ENCODE measurements at regions not wholly inside any gene's neighbourhood (a gene's known extent, or its start where the extent isn't known, plus 50 kb on each side); places are given as distances from the start of the nearest gene placed in this dataset.

DNA sequence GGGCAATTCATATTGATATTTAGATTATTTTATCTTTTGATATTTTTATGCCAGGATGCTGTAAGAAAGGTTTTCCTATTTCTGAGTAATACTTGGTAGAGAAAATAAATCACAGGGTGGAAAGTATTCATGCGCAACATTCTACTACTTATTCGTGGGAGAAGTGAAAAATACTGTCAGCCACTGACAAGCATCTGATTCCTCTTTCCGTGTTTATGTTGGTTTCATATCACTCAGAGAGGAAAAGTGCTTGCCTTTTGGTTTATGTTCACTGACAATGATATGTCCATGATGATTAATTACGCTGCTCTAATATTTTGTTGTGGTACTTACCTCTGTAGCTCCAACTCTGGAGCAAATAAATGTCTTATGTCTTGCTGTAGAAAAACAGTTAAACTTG, 429.4 kb downstream of the EDEM1 start:
- DNase-seq (ENCODE audit: low read depth, low spot score): no peak

DNA sequence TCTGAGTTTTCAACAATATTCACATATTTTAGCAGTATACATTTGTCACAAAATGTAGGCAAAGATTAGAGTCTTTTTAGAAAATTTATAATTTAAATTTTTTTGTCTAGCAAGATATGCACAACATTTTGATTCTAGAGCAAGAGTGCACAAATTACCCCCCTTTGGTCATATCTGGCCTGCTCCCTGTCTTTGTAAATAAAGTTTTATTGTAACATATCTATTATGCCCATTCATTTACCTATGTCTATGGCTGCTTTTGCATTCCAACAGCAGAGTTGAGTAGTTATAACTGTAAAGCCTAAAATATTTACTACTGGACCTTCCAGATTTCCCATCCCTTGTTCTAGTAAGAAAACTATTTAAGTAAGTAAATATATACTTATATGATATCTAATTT, 430.7 kb downstream of the EDEM1 start:
- DNase-seq (ENCODE audit: low read depth, low spot score): no peak

DNA sequence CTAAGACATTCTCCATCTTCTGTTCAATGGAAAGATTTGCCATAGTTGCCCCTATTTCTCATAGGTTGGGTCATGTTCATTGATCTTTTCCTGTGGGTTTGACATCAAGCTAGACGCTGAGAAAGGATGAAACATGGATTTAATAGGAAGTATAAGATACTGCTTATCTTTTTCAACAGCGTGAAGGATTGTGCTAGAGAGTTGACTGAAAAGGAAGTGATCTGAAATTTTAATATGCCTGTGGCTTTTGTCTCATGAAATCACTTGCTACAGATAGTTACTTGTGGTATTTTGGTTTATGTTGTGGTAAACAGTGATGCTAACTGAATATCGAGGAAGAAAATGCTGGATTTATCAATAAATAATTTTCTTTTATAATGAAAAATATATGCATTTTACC, 442.9 kb downstream of the EDEM1 start:
- no peak for DNase-seq (ENCODE audit: low read depth, low spot score)

DNA sequence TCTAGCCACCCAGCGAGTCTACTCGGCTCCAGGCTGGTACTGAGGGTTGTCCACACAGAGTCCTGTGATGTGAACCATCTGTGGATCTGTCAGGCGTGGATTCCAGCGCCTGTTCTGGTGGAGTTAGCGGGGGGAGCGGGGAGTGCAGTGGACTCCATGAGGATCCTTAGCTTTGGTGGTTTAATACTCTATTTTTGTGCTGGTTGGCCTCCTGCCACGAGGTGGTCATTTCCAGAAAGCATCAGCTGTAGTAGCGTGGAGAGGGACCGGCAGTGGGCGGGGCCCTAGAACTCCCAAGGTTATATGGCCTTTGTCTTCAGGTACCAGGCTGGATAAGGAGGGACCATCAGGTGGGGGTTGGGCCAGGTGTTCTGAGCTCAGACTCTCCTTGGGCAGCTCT, 446.5 kb downstream of the EDEM1 start:
- no peak for DNase-seq (ENCODE audit: low read depth, low spot score)

DNA sequence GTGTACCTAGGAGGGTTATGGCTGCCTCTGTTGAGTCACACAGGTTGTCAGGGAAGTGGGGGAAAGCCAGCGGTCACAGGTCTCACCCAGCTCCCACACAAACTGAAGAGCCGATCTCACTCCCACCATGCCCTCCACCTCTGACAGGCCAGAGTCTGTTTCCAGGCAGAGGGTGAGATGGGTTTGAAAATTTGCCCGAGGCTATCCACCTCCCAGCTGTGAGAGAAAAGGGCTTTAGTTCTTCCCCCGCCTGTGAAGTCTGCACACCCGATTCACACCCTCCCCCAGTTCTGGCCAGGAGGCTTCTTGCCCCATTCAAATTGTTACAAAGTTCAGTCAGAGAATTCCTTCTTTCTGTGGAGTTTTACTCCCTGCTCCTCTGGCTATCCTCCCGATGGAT, 446.9 kb downstream of the EDEM1 start:
- peak; percentile 92 for DNase-seq (ENCODE audit: low read depth, low spot score)

DNA sequence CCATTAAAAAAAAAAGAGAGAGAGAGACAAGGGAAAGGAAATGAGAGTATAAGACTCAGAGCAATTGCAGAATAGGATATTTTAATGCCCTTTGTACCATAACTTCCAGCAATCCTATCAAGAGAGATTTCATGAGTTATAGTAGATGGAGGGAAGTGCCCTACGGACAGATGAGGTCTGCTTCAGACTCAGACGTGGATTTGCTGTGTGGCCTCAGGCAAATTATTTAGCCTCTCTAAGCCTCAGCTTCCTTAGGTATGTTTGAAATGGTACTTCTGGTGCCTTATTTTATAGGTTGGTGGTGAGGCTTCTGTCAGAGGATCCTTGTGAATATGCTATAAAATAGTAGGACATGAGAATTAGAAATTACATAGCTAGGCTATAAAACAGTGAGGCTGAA, 448.2 kb downstream of the EDEM1 start:
- DNase-seq (ENCODE audit: low read depth, low spot score): peak; percentile 15

DNA sequence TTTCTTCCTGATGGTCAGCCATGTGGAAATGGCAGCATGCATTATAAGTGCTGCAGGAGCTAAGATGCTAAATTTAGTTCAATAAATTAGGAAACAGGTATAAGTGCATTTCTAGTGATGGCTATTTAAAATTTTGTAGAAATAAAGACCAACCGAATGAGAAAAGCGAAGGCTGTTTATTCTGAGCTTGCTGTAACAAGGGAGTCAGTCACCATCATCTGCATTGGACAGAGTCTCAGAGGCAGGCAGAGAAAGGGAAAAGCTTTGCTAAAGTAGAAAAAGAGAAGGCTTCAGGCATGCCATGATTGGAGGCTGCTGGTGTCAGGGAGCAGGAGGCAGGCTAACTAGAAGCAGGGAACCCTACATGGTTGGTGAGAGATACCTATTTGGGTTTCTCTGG, 451.0 kb downstream of the EDEM1 start:
- DNase-seq (ENCODE audit: low read depth, low spot score): no peak

DNA sequence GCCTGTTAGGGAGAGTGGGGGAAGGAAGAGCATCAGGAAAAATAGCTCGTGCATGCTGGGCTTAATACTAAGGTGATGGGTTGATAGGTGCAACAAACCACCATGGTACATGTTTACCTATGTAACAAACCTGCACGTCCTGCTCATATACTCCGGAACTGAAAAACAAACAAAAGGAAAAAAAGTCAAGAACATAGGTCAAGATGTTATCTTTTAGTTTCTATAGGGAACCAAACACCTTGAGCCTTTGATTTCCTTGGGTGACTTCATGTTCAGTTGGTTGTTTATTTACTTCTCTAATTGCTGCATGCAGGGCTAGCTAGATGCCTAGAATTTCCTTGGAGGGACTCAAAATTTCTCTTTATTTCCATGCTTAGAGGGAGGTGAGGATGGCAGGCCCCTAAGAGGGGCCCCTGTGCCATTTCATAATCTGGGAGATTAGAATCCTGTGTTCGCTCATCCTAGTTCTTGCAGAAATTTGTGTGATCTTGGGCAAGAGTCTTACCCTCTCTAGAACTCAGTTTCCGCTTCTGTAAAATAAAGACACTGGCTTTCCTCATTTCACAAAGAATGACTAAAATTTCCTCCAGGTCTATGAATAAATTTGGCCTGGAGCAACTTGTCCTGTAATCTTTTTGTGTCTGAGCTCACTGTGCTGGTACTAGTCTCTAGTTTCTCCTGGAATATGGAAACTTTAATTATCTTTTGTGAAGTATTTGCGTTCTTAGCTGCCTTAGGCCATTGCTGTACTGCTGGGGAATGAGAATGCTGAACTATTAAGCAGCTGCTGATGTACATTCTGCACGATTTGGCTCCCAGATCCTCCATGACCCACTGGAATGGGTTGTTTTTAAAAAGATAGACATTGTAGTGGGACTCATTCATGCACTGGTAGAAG, 457.5 kb downstream of the EDEM1 start:
- DNase-seq (ENCODE audit: low read depth, low spot score): no peak

DNA sequence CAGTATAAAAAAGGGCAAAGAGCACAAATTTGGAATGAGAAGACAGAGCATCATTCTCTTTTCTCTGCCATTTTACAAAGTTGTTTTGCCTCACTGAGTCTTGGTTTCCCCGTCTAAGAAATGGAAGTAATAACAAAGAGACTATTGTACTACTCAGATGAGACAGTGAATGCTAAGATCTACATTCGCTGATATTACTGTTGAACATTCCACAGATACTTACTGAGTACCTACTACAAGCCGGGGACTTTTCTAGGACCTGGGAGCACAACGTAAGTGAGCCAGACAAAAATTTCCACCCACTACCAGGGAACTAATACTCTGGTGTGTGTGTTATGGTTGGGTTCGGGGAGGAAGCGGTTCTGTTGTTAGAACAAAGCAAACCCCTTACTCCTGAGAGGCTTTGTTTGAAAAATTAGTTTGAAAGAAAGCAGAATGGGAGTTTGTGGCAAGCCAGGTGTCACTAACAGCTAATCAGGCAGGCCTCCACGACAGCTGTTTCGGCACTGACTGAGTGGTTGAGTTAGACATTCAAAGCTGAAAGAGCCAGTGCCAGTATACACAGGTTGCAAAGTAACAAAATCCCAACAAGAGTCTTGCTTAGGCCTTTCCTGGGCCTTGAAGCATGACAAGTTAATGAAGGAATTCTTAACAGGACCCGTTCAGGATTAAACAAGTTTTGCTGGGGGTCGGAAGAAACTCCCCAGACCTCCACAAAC, 458.3 kb downstream of the EDEM1 start:
- no peak for DNase-seq (ENCODE audit: low read depth, low spot score)

DNA sequence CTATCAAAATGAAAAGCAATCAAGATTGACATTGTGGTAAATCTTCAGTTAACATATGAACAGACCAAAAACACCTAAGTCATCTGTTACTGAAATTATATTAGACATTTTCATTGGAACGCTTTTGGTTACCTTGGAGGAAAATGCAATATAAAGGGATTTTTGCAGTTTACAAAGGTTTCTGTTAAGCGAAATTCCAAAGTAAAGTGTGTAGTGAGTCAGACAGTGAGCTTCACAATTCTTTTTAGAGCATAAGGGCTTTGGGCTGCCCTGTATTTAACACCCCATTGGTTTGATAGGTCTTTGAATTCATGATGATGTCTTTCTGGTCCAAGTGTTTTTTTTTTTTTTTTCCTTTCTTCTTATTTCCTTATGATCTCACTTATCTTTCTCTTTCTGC, 462.8 kb downstream of the EDEM1 start:
- no peak for DNase-seq (ENCODE audit: low read depth, low spot score)

DNA sequence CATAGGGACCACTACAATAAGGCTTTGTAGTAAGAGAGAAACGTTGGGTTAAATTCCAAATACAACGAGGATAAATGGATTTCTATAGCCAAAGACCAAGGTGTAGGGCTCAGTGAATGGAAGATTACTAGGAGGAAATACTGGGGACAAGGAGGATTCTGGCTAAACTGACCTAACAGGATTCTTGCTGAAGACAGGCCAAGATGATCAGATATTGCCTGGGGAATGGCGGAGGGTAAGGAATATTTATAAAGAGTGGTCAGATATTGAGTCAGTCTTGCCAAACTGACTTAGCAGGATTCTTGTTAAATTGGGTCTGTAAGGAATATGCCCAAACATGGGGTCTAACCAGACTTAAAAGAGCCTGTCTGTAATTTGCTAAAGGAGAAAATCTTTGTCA, 463.8 kb downstream of the EDEM1 start:
- peak; percentile 6 for DNase-seq (ENCODE audit: low read depth, low spot score)

DNA sequence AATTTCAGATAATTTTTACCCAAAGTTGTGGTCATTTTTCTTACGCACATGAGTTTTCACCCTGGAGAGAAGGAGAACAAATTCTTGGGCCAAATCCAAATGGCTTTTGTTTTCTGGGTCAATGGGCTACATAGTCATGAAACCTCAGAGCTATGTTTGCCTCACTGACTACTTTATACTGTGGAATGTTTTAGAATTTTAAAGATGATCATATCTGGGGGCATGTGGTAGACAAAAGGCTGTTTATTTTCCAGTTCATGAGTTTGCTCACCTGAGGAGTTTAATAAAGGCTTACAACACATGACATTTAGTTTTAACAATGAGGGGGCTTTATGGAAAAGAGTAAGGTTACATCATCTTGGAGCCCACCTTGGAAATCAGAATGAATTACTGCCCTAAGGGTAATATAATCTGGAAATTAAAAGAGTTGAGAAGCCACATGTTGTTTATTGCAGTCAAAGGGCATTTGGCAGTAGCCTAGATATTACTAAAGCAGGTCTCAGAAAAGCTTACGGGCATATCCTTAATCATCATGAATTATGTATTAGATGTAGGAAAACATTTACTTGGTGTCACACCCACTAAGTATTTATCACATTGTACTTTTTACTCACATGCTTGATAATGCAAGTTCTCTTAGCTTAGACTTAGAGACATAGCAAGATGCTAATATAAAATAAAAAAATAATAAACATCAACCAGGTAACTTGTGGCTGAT, 466.1 kb downstream of the EDEM1 start:
- no peak for DNase-seq (ENCODE audit: low read depth, low spot score)

DNA sequence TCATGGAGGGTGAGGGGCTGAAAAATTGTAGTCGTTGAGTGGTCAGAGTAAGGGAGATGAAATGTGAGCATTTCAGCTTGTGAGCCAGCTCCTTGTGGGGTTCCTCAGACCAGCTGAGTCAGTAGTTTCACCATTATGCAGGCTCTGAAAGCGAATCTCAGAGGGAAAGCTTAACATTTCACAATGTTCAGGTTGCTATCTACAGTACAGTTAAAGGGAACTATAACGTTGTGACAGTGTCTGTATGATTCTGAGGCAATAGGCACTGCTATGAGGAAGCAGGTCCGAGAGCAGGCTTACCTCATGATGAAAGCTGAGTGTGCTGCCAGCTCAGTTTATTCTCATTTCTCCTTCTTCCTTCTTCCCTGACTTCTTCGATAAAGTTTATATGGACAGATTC, 469.6 kb downstream of the EDEM1 start:
- DNase-seq (ENCODE audit: low read depth, low spot score): no peak

DNA sequence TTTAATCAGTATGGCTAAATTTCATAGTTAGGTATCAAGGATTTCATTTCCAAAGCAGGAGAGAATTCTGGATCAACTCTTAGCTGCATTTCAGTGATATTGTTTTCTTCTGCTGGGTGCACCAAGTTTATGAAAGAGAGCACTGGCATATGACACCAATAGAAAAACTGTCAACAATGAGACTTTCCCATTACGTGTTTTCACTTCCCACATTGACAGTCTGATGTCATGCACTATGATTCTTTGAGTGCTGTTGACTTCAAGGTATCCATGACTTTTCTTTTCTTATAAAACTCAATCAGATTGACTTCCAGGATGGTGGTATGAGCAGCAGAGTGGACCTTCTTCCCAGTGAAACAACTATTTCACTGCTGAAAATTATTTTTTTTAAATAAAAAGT, 476.1 kb downstream of the EDEM1 start:
- no peak for DNase-seq (ENCODE audit: low read depth, low spot score)

DNA sequence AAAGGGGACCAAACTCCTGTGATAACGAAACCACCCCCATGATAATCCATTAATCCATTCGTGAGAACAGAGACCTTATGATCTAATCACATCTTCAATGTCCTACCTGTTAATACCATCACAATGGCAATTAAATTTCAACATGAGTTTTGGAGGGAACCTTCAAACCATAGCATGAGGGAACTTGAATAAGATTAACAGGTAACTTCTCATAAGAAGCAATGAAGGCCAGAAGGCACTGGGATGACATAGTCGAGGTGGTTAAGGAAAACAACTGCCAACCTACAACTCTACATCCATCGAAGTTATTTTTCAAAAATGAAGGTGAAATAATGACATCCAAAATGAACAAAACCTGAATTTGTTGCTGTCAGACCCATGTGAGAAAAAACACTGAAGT, 478.9 kb downstream of the EDEM1 start:
- DNase-seq (ENCODE audit: low read depth, low spot score): no peak

DNA sequence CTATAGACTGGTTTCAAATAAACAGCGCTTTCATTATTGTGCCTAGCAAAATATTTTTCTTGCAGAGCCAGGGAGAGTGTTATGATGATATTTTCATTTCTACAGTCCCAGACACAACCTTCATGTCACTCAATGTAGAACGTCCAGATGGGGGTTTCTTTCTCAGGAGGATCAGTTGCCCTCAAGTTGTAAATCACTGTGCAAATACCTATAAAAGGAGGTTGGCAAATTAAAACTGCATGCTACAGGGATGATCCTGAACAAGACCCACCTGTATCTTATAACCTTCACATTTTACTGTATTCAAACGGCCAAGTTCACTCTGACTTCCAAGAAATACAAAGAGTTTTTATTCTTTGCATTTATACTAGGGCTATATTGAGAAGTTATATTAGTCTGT, 486.0 kb downstream of the EDEM1 start:
- DNase-seq (ENCODE audit: low read depth, low spot score): no peak

DNA sequence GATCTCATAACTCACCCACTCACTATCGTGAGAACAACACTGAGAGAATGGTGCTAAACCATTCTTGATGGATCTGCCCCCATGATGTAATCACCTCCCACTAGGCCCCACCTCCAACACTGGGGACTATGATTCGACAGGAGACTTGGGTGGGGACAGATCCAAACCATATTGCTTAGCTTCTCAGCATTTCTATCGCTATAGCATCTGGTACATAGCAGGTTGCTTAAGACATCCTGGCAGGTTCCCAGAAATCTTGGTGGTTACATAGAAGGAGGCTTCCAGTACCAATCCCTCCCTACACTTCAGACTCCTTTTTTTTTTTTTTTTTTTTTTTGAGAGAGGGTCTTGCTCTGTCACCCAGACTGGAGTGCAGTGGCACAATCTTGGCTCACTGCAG, 487.8 kb downstream of the EDEM1 start:
- DNase-seq (ENCODE audit: low read depth, low spot score): no peak

DNA sequence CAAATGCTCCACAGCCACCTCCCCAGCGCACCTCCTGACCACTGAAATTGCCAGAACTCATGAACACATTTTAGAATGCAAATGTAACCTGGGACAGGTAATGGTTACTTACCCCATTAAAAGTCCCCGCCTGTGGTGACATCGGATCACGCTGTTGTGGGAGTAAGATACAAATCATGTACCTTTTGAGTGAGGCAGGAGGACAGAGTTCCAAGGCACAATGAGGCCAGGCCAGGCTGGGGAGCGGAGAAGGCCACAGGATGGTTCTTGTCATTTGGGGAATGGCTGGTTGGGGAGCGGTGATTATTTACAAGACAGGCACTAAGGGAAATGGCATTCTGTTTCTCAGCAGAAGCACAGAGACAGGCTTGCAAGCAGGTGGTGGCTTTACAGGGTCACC, 490.0 kb downstream of the EDEM1 start:
- no peak for DNase-seq (ENCODE audit: low read depth, low spot score)

DNA sequence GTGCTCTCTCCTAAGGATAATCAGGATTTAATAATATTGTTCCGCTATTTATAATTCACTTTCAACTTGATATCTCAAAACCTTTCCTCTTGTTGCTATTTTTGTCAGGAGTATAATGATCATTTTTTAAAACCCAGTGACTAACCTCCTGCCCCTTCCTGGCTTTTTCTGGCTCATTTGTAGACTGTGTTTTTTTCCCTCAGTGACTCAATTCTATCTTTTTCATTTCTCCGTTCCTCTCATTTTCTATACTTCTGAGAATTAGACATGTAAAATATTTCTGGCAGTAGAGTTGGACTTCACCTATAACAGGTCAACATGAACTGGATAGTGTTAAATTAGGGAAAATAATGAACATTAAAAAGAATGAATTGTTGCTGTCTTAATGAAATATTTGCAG, 490.7 kb downstream of the EDEM1 start:
- DNase-seq (ENCODE audit: low read depth, low spot score): no peak

DNA sequence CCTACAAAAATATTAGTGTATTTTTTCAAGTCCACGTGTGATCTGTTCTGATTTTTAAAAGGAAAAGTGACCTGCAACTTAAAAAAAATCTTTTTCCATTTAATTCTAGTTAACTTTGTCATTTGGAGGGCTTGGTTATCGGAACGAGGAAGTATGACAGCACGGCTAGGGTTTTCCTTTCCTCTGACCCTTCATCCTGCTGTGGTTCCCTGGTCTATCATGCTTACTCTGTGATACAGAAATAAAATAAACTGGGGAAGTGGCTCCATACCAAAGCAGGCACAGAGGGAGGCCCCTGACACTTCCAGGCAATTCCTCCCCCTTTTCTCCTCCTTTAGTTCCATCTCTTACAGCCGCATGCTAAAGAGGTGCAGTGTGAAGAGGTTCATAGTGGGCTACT, 491.3 kb downstream of the EDEM1 start:
- no peak for DNase-seq (ENCODE audit: low read depth, low spot score)

DNA sequence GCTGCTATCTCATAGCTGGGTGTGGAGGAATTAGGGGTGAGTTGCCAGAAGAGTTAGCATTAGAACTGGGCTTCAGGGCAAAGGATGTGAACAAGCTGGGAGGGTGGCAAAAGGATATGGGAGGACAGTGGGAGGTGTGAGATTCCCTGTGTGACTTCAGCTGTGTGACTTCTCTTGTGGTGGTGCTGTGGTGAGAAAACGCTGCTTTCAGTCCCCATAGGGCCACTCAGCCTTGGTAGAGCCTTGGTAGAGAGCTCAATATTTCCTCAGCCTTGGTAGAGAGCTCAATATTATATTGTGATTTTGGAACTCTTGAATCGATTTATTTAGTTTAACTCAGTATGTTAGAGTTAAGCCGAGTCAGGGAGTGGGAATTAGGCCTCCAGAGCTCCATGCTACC, 499.7 kb downstream of the EDEM1 start:
- DNase-seq (ENCODE audit: low read depth, low spot score): no peak

DNA sequence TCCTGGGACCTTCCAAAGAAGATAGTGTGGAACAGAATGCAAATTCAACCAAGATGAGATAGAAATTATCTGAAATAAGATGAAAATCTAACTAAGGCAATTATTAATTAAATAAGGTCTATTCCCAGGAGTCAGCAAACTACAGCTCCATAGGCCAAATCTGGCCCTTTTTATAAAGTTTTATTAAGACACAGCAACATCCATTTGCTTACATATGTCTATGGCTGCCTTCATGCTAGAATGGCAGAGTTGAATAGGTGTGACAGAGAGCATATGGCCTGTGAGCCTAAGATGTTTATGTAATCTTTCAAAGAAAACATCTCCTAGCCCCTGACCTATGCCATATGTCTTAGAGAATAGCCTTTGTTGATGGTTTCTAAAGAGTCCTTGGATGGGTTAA, 503.0 kb downstream of the EDEM1 start:
- no peak for DNase-seq (ENCODE audit: low read depth, low spot score)
